Brain microvascular endothelial cell (primary cell): ENCODE measurements at regions not wholly inside any gene's neighbourhood (a gene's known extent, or its start where the extent isn't known, plus 50 kb on each side); places are given as distances from the start of the nearest gene placed in this dataset.

Experiments used
- DNase-seq: peaks from one replicate; pipeline ENCODE4 v3.0.0-alpha.2; 2020
- H3K27ac ChIP-seq: fragments of 250-450 bp; sonication (Bioruptor Pico); 2 replicates; pipeline ENCODE4 v1.5.1; 2020; ENCODE audit warnings: mild to moderate bottlenecking, moderate library complexity
- H3K27me3 ChIP-seq: fragments of 250-450 bp; sonication (Bioruptor Pico); replicated peaks from 2 replicates; pipeline ENCODE4 v1.5.1; 2020; ENCODE audit warnings: mild to moderate bottlenecking
- H3K36me3 ChIP-seq: fragments of 250-450 bp; sonication (Bioruptor Pico); replicated peaks from 2 replicates; pipeline ENCODE4 v1.5.1; 2020; ENCODE audit warnings: mild to moderate bottlenecking
- H3K4me3 ChIP-seq: 2 replicates; pipeline ENCODE4 v1.5.1; 2011; ENCODE audit warnings: low read depth, mild to moderate bottlenecking, control low read depth, low read length, moderate library complexity
- CTCF ChIP-seq: IDR thresholded peaks from 2 replicates; pipeline ENCODE4 v1.5.1; 2011; ENCODE audit warnings: low read depth, mild to moderate bottlenecking, moderate library complexity, low read length, control low read depth, inconsistent platforms; ENCODE audit errors: missing control alignments
- in situ Hi-C: cut with HindIII; loops from 2 replicates; pipeline ENCODE4 v1.10.0; 2017; ENCODE audit warnings: low sequenced_read_pairs, low pct_ligation_motif_present

- Histone ChIP-seq H3K4me3 (no peak overlapping the region), H3K27me3 (no peaks in the 10 kb centered on the region), H3K27ac (no peak overlapping the region), H3K36me3 (no peaks in the 10 kb centered on the region)
- TF ChIP-seq CTCF: no peak
- no peak for DNase-seq
- in situ Hi-C loops: no loop called here
These were observed 88.7 kb downstream of the NR1D2 start for GRCh38 chr3:24033818-24034217.

GRCh38 chr3:24034464-24034863, 89.4 kb downstream of the NR1D2 start:
- no peak overlapping the region for H3K27ac ChIP-seq
- H3K36me3 ChIP-seq: no peaks in the 10 kb centered on the region
- TF ChIP-seq CTCF: no peak
- no peak for DNase-seq
- H3K27me3 ChIP-seq: no peaks in the 10 kb centered on the region
- no peak overlapping the region for H3K4me3 ChIP-seq
- in situ Hi-C loops: no loop called here

- Histone ChIP-seq H3K36me3 (no peaks in the 10 kb centered on the region), H3K4me3 (no peak overlapping the region), H3K27me3 (no peaks in the 10 kb centered on the region), H3K27ac (no peak overlapping the region)
- DNase-seq: no peak
- TF ChIP-seq CTCF: no peak
- in situ Hi-C loops: no loop called here
These were observed 92.9 kb downstream of the NR1D2 start for GRCh38 chr3:24037971-24038370.

GRCh38 chr3:24040311-24040710, 95.2 kb downstream of the NR1D2 start:
- DNase-seq: no peak
- Histone ChIP-seq H3K4me3 (no peak overlapping the region), H3K27me3 (no peaks in the 10 kb centered on the region), H3K36me3 (no peaks in the 10 kb centered on the region), H3K27ac (no peak overlapping the region)
- TF ChIP-seq CTCF: no peak
- in situ Hi-C loops: no loop called here

GRCh38 chr3:24042174-24043059, 97.3 kb downstream of the NR1D2 start:
- no peak for DNase-seq

More at GRCh38 chr3:24042174-24043059, 97.3 kb downstream of the NR1D2 start:
- H3K36me3 ChIP-seq: no peaks in the 10 kb centered on the region
- no peaks in the 10 kb centered on the region for H3K27me3 ChIP-seq
- in situ Hi-C loops: no loop called here
- no peak for TF ChIP-seq CTCF
- no peak overlapping the region for H3K4me3 ChIP-seq
- no peak overlapping the region for H3K27ac ChIP-seq
